ENCODE measurements at regions not wholly inside any gene's neighbourhood (a gene's known extent, or its start where the extent isn't known, plus 50 kb on each side); places are given as distances from the start of the nearest gene placed in this dataset.

- TF ChIP-seq TARDBP (IDR thresholded peaks at IDR 0.05) (no peak), SP1 (IDR thresholded peaks at IDR 0.05) (no peak), ELF4 (IDR thresholded peaks at IDR 0.05) (no peak), BHLHE40 (IDR thresholded peaks at IDR 0.05; ENCODE audit: borderline replicate concordance) (no peak), ZNF384 (IDR thresholded peaks at IDR 0.05) (no peak), PKNOX1 (IDR thresholded peaks at IDR 0.05) (no peak), ARNT (IDR thresholded peaks at IDR 0.05) (no peak), SUZ12 (IDR thresholded peaks at IDR 0.05) (no peak), CTBP1 (IDR thresholded peaks at IDR 0.05; ENCODE audit: borderline replicate concordance) (no peak), NFRKB (IDR thresholded peaks at IDR 0.05) (no peak)
These were observed 261.0 kb upstream of the KIF2A start for GRCh38 chr5:62044989-62045388.
